Medulla oblongata (tissue), 1 donor: ENCODE measurements at regions not wholly inside any gene's neighbourhood (a gene's known extent, or its start where the extent isn't known, plus 50 kb on each side); places are given as distances from the start of the nearest gene placed in this dataset.

Source experiments
- DNase-seq: peaks from one replicate; pipeline ENCODE4 v3.0.0-alpha.2; 2015; ENCODE audit errors: extremely low spot score

DNA sequence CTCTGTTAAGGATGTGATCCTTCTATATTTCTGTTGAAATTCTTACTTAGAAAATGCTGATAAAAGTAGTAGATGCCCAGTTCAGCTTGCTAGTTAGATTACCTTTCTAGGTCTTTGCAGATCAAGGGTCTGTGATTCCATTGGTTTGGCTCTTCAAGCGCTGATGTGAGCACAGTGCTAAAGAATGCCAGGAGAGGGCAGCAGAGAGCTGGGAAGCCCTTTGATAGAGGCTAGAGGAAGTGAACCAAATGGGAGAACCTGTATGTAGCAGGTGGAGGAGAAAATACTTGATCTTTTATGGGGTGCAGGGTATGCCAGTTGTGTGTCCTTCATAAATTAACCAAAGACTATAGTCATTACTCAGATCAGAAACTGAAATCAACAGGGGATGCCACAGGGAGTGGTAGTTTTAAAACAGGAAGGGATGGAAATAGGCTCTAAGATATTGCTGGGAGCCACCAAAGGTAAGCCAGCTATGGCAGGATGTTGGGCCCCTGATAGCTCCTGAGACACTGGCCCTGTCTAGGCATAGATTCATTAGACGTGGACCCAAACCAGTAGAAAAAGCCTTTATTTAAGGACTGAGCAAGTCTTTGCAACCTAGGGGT lies 677.4 kb downstream of the SQOR start:
- peak; percentile 88 for DNase-seq

DNA sequence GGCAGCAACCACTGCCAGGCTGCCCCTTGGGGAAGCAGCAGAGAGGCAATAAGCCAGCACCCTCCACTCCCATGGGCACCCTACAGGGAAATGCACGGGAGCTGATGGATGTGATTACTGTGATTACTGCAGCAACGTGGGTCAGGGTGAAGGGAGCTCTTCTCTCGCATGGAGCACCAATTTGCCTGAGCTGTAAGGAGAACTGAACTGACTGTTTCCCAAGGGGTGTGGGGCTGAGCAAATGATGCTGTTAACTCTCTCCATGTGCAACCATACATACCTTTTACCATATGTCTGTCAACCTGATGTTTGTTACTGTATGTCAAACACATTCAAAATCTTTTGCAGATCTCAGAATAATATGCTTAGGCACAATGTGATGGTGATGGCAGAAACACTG lies 680.6 kb downstream of the SQOR start:
- DNase-seq = no peak

DNA sequence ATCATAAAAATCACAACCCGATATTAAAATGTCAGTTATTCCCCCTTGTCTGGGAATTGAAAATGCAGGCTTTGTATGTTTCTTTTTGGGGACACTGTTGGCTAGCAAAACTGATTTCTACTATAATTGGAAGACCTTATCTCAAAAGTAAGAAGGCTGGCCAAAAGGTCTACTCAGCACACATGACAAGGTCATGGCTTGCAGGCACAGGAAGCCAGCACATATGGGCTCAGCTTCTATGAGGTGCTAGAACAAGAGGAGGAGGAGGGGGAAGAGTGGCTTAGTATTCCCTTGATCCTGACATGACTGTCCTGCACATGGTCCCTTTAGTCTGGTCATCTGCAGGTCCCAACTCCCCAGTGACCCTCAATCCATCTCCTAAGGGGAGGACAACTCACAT lies 681.2 kb downstream of the SQOR start:
- DNase-seq = no peak

DNA sequence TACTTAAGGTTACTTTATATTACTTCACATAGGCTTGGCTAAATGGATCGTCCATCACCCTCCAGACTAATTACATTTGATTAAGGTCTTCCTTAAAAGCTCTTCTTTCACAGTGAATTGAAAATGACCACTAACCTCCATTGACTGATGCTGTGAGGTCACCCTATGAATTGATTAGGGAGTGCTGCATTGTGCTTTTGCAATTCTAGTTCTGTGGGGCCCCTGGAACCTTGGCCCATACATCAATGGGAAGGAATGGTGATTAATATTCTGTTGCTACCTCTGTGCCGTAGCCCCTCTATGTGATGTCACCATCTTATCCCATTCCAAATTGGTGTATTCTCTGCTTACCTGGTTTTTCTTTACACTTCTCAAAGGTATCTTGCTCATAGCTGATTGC lies 682.2 kb downstream of the SQOR start:
- DNase-seq = no peak

DNA sequence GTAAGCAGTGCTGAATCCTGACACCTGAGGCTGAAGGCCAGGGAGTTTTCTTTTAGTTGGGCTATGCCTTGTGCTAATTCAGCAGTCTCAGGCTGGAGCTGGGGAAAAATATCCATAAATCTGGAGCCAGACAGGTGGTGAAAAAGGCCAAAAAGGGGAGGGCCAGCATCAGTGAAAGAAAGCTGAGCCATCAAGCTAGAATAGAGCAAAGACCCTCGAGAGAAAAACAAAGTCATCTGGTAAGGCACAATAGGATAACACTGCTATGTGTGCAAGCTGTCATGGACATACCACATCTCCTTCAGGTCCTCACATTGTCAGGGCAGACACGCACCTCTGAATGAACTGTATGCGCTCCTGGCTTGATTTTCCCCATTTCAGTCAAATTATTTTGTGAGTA lies 687.9 kb downstream of the SQOR start:
- no peak for DNase-seq

DNA sequence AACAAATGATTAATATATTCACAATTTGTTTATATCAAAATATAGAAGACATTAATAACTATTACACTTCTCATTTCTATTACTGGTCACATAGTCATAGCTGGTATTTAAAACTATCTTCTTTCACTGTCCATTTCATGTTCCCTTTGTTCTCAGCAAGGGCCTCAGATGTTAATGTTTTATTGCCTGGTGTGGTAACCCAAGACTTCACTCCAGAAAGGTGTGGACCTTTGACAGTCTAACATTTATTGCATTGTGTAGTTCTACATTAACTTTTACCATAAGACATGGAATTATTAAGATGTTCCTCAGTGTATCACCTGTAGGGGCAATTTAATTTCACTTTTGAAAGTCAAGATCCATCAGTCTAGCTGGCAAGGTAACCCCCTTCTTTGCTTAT lies 691.3 kb downstream of the SQOR start:
- no peak for DNase-seq

DNA sequence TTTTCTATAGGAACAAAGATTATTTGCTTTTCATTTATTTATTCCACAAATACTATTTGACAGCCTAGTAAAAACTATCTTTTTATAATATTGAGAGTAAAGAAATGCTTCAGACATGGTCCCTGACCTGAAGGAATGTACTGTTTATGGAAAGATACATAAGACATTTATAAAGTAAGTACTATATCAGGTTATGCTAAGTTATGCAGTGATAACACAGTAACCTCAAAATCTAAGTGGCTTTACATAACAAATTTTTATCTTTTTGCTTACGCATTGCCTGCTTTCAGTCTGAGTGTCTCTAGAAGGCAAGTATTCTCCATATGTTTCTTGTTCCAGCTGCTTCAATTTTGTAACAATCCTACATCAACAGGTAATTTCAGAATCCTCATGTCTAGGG lies 694.0 kb downstream of the SQOR start:
- DNase-seq = no peak

DNA sequence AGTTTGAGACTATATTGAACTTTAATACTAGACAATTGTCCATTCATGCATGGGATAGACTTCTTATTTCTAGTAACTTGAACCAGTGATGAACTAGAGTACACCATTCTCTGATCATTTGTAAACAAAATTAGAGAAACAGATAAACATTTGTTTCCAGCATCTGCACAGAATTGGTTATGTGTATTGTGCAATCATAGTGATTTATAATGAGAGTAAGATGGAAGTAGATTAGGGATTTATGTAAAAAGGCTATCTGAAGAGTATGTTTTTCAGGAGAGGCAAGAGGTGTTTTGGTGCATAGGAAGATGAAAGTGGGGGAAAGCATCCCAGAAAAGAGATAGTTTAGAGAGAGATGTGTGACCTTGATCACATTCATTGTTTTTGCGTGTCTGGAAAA lies 695.0 kb downstream of the SQOR start:
- DNase-seq = no peak

DNA sequence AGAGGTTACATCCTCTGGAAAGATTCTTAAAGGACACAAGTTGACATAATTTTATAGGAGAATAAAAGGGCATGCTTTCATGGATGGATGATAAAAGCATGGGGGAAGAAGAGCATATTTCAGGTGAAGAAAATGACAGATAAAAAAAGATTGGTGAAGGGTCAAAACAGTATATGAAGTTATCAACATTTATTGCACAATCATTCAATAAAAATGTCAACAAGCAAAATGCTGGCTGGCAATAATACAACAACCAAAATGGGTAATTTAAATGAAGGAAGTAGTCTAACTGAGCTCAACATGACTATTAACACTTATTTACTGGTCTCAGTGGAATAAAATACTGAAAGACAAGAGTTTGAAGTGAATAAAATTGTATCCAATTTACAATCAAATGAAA lies 696.7 kb downstream of the SQOR start:
- DNase-seq = no peak

DNA sequence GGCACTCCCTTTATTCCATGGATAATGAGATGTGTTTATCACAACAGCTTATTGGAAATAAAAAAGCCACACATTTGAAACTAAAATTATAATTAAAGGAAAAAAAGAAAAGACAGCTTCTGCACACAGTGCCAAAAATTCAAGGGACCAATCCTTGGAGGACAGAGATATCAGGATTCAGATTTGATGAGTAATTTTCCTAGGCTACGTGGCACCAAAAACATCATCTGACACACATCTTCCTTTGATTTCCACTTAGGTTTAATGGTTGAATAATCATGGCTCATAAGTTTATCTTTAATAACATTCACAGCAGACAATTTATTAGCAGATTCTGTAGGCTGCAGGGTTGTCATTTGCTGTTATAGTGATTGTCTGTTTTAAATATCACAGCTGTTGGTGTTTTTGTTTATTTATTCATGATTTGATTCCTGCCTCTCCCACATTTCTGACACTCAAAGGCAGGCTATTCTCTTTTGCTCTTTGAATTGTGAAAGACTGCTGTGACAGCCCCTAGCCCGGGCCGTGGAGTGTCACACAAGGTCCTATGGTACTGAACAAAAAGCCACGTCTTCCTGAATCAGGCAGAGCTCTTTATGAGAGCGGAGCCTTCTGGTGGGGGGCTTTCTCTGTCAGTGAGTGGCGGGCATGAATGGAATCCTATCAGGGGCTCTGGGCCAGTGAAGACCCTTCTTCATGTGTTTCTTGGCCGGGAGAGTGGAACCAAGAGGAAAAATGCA lies 708.5 kb downstream of the SQOR start:
- DNase-seq = peak; percentile 33

DNA sequence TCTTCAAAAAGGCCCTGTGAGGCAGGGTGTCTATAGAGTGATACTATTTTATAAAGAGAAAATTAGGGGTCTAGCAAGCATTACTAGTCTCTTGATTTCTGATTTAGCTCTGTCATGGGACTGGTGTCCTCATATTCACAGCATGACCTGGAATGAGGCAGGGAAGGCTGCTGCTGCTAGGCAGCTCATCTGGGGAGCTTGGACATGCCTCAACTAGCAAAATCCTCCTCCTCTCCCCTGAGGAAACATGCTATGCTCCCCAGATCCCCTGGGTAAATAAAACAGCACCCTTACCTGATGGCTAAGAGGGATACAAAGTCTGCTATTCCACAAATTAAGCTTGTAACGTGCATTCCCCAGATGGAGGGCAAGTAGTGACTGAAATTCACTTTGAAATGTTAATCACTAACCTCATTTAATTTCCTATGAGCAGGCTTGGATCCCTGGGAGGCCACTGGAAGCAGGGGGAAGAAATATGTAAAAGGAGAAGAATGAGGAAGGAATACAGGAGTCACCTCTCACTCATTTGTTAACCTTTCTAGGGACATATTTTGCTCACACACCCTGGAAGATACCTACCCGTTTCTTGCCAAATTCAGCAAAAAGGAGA lies 709.4 kb downstream of the SQOR start:
- peak; percentile 18 for DNase-seq

DNA sequence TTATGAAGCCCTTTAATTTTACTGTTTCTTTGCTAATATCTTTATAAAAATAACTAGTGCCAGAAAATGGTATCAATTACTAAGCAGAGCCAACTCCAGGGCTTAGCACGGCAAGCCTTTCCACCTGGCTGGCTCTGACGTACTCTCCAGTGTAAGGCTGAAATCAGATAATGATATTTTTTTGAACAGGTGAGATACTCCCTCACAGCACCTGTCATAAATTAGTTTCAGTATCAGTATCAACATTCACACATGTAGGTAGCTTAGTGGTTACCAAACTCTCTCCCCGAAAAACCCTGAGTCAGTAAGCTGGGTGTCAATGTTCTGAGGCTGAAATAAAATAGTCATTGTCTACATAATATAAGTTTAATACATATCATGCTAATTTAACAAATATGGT lies 710.1 kb downstream of the SQOR start:
- DNase-seq = no peak

DNA sequence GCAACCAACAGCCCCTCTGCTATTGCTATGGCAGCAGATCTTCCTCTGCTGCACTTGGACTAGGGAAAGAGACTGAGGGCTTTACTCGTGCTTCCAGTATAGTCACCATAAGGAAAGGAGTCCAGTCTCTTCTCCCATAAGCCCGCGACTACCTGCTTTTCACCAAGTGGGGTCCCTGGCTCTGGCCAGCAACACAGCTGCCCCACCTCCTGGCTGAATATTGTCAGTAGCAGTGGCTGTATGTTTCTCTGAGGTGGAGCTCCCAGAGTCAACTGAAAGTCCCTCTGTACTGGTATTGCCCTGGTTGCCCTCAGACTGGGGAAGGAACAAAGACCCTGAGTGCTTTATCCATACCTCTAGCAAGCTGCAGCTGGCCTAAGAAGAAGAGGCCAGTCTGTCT lies 719.6 kb downstream of the SQOR start:
- DNase-seq = no peak

DNA sequence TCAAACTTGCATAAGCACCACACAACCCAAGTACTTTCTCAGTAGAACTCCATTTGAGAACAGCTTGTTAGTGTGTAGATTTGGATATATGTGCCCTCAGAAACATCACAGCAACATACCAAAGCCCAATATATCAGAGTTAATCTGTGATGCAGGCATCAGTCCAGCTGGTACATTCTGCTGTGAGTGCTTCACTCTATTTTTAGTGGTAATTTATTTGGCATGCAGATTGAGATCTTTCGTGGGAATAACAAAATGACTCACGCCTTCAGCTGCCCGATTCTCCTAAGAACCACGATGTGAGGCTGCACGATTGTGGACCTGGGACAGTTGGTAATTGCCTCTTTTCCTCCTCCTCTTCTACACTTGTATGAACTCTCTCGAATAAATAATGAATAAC lies 730.7 kb downstream of the SQOR start:
- peak; percentile 6 for DNase-seq

DNA sequence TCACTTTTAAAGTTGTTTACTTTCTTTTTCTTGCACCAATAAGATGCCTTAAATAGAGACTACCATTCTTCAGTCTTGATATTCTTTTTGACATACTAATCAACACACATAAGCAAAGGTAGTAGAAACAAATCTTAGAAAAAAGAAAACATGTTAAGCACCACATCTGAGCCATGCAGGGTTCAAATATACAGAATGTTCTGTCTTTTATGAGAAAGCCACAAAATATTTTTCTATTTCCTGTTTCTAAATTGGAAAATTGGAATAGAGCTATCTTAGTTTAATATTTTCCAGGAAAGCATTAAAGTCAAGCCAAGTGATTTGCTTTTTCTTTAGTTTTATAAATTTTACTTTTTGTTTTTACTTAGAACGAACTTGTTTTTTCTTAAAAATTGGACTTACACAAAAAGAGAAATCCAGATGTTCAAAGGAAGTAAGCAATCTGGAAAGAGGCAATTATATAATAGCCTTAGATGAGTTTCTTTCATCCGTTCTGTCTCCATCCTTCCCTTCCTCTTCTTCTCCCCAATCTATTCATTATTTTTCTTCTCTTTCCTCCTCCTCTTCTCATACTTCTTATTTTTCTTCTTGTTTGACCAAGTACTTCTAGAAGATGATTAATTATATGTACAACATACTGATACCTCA lies 731.7 kb downstream of the SQOR start:
- no peak for DNase-seq

DNA sequence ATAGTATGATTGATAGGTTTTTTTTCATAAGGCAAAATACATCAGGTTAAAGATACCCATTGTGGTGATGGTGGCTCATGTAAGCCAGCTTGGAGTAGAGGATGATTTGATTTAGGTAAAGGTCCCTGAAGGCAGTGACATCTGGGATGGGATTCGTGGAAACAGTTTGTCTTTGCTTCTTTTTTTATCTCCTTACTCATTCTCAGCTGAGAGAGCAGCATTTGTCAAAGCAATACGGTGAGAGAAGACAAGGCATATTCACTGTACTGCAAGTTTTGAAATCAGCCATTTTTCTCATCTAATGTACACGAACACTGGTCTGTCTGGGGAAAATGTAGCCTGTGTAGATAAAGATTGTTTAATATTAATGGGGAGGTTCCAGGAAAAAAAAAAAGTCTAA lies 749.1 kb downstream of the SQOR start:
- DNase-seq = no peak

DNA sequence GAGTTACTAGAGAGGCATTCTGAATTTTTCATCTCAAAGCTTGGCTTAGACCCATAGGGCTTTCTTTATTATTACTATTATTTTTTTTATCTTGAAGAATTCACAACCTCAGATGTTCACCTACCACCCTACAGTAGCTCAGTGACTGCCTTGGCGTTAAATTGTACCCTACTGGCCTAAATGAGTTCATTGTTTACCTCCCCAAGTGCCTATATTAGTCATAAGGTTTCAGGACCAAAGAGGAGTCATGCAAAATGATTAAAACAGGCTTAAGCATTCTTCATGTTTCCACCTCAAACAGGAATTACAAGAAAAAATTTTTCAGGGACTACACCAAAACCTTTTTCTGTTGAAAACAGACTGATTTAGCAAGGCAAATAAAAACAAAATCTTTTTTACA lies 751.5 kb downstream of the SQOR start:
- DNase-seq = no peak

DNA sequence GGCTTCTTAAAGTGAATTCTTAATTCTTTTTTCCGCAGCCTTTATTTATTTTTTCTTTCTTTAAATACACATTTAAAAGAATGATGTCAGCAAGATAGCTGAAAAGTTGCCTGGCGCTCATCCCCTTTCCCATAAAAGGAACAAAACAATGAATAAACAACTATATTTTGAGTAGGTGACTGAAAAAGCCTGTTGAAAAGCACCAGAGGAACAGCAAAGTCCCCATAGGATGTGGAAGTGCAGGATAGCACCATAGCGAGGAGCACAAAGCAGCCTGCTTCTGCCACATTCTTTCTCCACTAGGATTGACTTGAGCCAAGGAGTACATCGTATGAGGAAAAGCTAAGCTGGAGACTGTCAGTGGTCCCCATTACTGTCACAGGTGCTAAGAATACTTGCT lies 754.9 kb downstream of the SQOR start:
- DNase-seq = no peak

DNA sequence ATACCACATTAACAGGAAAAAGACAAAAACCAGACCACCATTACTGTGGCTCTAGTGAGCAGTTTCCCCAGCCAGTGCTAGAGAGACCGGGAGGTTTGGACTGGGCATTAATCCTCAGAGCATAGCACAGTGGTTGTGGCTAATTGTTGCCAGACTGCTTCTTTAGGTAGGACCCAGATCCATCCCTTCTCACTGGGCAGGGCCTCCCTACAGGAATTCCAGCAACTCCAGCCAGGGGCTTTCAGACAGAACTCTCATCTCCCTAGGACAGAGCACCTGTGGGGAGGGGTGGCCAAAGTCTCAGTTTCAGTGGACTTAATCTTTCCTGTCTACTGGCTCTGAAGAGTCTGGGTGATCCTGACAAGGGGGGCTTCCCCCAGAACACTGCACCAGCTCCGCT lies 759.6 kb downstream of the SQOR start:
- DNase-seq = no peak

DNA sequence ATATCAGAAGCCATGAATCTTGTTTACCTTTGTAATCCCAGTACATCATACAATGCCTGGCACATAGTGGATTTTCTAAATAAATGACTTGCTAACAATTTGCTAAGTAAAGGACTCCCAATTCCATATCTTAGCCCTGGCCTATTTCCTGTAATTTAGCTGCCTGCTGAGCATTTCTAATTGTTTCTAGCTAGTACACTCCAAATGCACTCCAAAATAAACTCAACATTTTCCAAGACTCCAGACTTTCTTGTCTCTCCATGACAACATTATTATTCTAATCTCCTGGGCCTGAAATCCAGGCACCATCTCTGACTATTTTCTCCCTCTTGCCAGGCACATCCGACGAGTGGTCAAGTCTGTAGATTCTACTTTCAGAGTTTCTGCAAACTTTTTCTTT lies 773.5 kb downstream of the SQOR start:
- peak; percentile 39 for DNase-seq

DNA sequence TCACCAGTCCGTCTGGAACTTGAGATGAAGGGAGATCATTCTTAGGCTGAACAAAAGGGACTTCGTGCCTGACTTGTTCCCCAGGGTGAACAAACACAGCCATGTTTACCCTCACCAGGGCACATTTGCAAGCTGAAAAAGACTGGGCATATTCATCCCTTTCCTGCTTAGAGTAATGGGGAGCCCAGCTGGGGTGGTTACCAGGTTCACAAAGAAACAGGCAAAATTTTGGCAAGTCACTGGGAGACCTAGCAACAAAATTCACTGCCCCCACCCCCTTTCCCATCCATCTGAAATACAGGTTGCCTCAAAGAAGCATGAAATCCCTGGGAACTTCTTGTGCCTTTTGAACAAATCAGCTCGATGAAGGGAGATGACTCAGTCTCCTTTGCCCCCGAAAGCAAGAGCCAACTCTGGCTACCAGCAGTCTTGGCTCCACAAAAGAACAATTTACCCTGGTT lies 775.0 kb downstream of the SQOR start:
- peak; percentile 67 for DNase-seq

DNA sequence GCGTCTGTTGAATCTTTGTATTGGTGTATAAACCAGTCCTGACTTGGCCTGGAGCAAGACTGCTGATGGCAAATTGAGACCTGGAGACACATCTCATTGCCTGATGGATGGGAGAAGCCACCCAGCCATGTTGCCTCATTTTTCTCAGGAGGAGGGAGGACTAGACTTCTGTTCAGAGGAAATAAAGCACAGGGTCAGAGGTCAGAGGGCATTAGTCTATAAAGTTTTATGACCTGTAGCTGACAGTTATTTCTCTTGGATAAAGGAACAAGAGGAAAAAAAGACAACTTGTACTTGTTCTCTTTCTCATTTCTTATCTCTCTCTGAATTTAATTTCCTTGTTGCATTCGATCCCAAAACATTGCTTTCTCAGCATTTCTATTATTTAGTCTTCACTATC lies 775.9 kb downstream of the SQOR start:
- DNase-seq = no peak

DNA sequence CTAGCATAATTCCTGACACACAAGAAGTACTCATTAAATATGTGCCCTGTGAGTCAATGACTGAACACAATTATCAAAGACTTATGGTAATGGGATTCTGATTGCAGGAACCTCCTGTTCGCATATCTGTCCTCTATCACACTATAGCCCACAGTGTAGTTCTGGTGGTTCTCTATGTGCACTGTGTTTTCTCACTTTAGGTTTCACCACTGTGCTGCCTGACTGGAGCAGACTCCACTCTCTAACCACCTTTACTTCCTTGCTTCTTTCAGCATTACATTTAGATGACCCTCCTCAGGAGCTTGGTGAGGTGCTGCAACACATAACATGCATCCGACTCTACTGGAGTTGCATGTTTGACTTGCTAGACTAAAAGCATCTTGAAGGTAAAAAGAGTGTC lies 777.1 kb downstream of the SQOR start:
- no peak for DNase-seq
